ENCODE measurements at regions not wholly inside any gene's neighbourhood (a gene's known extent, or its start where the extent isn't known, plus 50 kb on each side); places are given as distances from the start of the nearest gene placed in this dataset.

- no peak overlapping the region for H3K4me2 ChIP-seq (ENCODE audit: control insufficient read depth, insufficient read depth)
- ATAC-seq (no peak), DNase-seq (ENCODE audit: low read depth, low spot score) (no peak), FAIRE-seq (no peak)
- H3K9ac ChIP-seq (ENCODE audit: control insufficient read depth, insufficient read depth, low read length), result no peak overlapping the region
- intact Hi-C loops (cut with micrococcal nuclease; ENCODE audit: unreplicated experiment) (no loop called here), in situ Hi-C loops (cut with MboI) (no loop called here)
- no TSS peak for BruUV-seq (replicated peaks)
- no peak overlapping the region for H3K4me3 ChIP-seq
- no peak overlapping the region for H3K27ac ChIP-seq (ENCODE audit: control insufficient read depth, insufficient read depth)
- H3K9me3 ChIP-seq (replicated peaks; ENCODE audit: control insufficient read depth, insufficient read depth, low read length), result no peaks in the 10 kb centered on the region
- ChIA-PET RAD21 (ENCODE audit: unreplicated experiment) (no interaction called here), SMC1A (ENCODE audit: uncharacterized antibody, unreplicated experiment) (no interaction called here), POLR2A (no interaction called here), CTCF (interaction anchor here (1.3 kb wide), 1 partner anchor 380 kb away, joined by 3 read pairs; no protein-coding TSS in a partner anchor)
- H3K4me1 ChIP-seq (ENCODE audit: control insufficient read depth, insufficient read depth, low read length), result no peaks in the 10 kb centered on the region
- H3K36me3 ChIP-seq (ENCODE audit: control insufficient read depth in 2 of 2, insufficient read depth in 2 of 2, low read length in 1 of 2), result no peaks in the 10 kb centered on the region
- H3K27me3 ChIP-seq (replicated peaks in 1 of 2; ENCODE audit: control insufficient read depth in 2 of 2, insufficient read depth in 2 of 2, low read length in 1 of 2), result no peaks in the 10 kb centered on the region; a peak in 2 of 4 replicates
- no peaks in the 10 kb centered on the region for H4K20me1 ChIP-seq (ENCODE audit: control insufficient read depth, insufficient read depth)
- no peak for TF ChIP-seq CEBPZ (IDR thresholded peaks at IDR 0.05; ENCODE audit: low read depth, low read length)
- TF ChIP-seq ZNF384 (IDR thresholded peaks at IDR 0.05; ENCODE audit: borderline replicate concordance, low read depth, low read length), result no peak
- TF ChIP-seq STAT1 (conservative IDR thresholded peaks at IDR 0.05), result no peak
- TF ChIP-seq, protein P1, sequence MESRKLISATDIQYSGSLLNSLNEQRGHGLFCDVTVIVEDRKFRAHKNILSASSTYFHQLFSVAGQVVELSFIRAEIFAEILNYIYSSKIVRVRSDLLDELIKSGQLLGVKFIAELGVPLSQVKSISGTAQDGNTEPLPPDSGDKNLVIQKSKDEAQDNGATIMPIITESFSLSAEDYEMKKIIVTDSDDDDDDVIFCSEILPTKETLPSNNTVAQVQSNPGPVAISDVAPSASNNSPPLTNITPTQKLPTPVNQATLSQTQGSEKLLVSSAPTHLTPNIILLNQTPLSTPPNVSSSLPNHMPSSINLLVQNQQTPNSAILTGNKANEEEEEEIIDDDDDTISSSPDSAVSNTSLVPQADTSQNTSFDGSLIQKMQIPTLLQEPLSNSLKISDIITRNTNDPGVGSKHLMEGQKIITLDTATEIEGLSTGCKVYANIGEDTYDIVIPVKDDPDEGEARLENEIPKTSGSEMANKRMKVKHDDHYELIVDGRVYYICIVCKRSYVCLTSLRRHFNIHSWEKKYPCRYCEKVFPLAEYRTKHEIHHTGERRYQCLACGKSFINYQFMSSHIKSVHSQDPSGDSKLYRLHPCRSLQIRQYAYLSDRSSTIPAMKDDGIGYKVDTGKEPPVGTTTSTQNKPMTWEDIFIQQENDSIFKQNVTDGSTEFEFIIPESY (IDR thresholded peaks at IDR 0.05), result no peak
- H3K79me2 ChIP-seq (ENCODE audit: control insufficient read depth, insufficient read depth, low read length), result no peaks in the 10 kb centered on the region
- H2AFZ ChIP-seq (ENCODE audit: control insufficient read depth, low read depth, low read length), result no peak overlapping the region
- 24% methylated on average over 6 of the region's 6 CpGs for WGBS (ENCODE audit: insufficient coverage, insufficient replicate concordance, low lambda C conversion rate, missing lambda C conversion rate)
These were observed 71.2 kb downstream of the PSMG1 start for GRCh38 chr21:39111931-39112550.

All from GM12878 (cell line).